ENCODE measurements at regions not wholly inside any gene's neighbourhood (a gene's known extent, or its start where the extent isn't known, plus 50 kb on each side); places are given as distances from the start of the nearest gene placed in this dataset.
A peak's percentile ranks its signal among the peaks of the same experiment; 100 is the strongest.
"Not testable (repeated sequence)": the region's sequence is repeated elsewhere in the genome, so short reads cannot be mapped to it uniquely, and the experiment has no call there.

GRCh38 chr7:131933219-131933618, 376.8 kb upstream of the PODXL start:
- not testable (repeated sequence) for DNase-seq

GRCh38 chr7:131932271-131932670, 375.8 kb upstream of the PODXL start:
- no peak for DNase-seq

- no peak for DNase-seq
These were observed 374.9 kb upstream of the PODXL start for GRCh38 chr7:131931370-131931769.

- no peak for DNase-seq
These were observed 373.2 kb upstream of the PODXL start for GRCh38 chr7:131929632-131930031.

DNA sequence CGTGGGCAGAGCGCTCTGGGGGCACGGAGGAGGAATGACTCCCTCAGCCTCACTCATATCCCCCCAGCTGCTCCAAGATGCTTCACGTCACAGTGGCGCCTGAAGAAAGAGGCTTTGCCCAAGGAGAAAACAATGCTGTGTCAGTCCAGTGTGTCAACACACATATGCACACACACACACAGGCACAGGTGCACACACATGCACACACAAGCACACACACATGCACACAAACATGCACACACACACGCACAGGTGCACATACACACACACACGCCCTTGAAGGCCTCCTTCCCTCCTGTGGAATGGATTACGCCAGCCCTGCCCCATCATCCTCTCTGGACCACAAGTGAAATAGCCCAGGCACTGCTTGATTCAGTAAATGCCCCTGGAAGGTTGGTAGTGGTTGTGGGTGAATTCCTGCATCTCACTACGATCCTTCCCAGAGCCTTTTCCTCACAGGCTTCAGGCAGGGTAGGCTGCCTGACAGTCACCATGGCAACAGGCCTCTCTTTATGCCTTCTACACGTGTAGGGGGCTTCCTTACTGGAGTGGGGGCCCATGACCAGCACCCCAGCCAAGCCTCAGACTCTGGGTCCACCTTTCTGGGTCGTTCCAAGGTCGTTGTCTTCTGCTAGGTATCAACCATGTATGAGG, 371.5 kb upstream of the PODXL start:
- no peak for DNase-seq

GRCh38 chr7:131925636-131926035, 369.2 kb upstream of the PODXL start:
- no peak for DNase-seq

DNA sequence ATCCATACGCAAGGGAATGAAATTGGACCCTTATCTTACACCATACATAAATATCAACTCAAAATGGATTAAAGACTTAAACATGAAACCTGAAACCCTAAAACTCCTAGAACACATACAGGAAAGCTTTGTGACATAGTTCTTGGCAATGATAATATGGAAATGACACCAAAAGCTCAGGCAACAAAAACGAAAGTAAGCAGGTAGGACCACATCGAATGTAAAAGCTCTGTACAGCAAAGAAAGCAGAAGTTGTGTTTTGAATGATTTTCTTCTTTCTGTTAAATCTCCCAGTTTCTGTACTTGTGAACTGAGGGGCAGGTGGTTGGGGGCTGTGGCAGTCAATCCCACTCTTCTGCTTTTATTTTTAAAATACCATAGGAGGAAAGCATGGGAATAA, 368.4 kb upstream of the PODXL start:
- no peak for DNase-seq

- DNase-seq = not testable (repeated sequence)
These were observed 366.5 kb upstream of the PODXL start for GRCh38 chr7:131922948-131923347.

DNA sequence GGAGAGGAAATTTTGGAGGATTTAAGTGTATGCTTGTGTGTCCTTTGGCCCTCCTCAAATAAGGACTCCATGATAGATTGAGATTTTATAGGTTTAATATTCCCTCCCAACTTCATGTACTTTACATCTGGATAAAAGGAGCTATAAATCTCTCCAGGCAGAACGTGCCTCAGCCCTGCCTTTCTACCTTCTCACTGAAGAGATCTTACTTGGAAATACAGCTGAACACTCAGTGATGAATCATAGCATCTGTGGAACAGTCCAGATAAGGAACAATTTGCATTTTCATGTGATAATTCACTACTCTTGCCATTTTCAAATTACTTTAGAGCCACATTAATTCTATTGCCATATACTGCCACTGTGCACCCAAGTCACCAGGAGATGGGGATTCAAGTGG, 364.6 kb upstream of the PODXL start:
- no peak for DNase-seq

- no peak for DNase-seq
These were observed 363.7 kb upstream of the PODXL start for GRCh38 chr7:131919920-131920709.

DNA sequence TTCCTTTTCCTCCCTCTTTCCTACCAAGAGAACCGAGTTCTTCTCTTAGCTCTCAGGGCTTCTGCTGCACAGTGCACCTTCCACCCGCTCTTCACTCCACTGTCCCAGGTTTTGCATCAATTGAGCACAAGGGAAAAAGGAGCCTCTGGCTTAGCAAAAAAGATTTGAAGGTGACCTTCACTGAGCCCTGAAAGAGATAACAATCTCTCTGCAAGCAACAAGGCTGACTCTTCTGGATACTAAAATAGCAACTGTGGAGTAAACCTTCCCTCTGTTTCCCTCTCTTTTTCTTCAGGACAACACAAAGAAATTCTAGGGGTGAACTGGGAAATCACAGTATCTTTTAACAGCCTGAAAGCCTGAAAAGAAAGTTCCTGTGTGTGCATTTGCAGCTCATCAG, 354.7 kb upstream of the PODXL start:
- no peak for DNase-seq

DNA sequence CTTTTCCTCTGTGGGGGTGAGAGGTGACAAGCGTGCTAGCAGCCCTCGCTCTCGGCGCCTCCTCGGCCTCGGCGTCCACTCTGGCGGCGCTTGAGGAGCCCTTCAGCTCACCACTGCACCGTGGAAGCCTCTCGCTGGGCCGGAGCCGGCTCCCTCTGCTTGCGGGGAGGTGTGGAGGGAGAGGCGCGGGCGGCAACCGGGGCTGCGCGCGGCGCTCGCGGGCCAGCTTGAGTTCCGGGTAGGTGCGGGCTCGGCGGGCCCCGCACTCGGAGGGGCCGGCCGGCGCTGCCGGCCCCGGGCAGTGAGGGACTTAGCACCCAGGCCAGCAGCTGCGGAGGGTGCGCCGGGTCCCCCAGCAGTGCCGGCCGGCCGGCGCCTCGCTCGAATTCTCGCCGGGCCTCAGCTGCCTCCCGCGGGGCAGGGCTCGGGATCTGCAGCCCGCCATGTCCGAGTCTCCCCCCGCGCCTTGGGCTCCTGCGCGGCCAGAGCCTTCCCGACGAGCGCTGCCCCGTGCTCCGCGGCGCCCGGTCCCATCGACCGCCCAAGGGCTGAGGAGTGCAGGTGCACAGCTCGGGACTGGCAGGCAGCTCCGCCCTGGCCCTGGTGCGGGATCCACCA, 352.8 kb upstream of the PODXL start:
- no peak for DNase-seq

GRCh38 chr7:131908714-131909113, 352.3 kb upstream of the PODXL start:
- DNase-seq = no peak

GRCh38 chr7:131905471-131905973, 349.1 kb upstream of the PODXL start:
- DNase-seq = no peak

- no peak for DNase-seq
These were observed 348.4 kb upstream of the PODXL start for GRCh38 chr7:131904760-131905327.

DNA sequence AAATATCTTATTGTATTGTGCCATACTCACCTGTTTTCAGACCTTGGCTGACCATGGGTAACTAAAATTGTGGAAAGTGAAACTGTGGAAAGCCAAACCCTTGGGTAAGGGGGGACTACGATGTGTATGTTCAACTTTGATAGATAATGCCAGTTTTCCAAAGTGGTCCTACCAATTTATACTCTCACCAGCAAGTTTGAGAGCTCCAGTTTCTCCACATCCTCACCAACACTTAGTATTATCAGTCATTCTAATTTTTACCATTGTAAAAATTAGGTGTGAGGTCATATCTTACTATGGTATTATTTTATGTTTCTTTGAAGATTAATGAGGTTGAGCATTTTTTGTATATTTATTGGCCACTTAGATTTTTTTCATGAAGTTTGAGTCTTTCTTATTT, 346.9 kb upstream of the PODXL start:
- no peak for DNase-seq

DNA sequence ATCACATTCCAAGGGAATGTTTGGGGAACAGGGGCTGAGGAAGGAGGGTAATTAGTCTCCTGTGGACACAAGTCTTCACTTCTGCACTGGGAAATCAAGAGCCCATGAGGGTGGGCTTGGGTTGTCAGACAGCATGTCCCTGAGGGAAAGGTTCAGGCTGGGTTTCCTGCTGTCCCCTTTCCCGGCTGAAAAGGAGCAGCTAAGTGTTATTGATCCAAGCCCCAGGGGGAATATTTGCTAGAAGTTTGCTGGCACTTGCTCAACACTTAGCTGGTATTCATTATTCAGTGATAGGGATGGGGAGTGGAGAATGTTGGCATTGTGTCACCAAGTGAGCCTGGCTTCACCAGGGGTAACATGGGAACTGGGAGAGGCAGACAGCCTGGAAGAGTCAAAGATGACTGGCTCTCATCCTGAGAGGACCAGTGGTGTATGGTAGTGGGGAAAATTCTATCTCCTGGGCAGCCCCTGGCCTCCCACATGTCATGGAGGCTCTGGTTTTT, 344.4 kb upstream of the PODXL start:
- no peak for DNase-seq

DNA sequence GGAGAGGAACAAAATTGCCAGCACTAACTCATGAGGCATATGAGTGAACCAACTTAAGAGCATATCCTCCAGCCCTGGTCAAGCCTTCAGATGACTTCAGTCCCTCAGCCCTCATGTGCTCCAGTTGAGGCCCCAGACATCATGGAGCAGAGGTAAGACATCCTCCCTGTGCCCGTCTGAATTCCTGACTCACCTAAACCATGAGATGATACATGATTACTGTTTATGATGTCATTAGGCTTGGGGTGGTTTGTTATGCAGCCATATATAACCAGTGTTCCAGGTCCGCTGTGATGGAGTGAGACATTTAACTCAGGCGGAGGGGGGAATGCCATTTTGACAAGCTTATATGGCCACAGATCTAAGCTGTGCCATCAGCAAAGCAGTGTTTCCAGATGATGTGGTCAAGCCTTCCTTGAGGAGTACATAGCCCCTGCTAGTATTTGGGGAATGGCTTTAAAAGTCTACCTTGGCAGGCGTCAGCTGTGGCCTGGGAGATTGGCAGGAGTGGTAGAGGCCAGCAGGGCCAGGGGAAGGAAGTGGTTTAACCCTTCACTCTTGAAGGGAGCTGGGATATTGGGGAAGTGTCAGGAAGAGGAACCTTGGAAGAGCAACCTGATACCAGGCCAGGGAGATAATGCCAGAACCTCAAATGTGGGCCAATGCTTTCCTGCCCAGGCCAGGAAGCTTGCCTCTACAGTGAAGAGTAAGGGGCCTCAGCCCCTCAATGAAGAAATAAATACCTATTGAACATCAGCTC, 343.0 kb upstream of the PODXL start:
- DNase-seq = peak; percentile 17

- peak; percentile 53 for DNase-seq
These were observed 342.0 kb upstream of the PODXL start for GRCh38 chr7:131898418-131898817.

DNA sequence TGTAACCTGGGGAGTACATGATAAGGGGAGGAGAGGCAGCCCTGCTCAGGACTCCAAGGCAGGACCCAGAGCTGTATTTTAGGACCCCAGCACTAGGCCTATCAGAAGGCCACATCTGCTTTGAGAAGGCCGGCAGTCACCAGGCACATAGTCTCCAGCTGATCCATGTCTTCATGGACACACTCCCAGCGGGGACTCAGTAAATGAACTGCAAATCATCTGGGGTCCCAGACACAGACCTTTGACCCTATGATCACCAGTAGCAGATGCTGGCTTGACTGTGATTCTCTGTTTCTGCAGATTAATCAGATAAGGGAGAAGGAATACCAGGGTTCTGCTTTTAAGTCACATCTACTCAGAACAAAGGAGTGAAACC, 341.4 kb upstream of the PODXL start:
- DNase-seq = no peak

DNA sequence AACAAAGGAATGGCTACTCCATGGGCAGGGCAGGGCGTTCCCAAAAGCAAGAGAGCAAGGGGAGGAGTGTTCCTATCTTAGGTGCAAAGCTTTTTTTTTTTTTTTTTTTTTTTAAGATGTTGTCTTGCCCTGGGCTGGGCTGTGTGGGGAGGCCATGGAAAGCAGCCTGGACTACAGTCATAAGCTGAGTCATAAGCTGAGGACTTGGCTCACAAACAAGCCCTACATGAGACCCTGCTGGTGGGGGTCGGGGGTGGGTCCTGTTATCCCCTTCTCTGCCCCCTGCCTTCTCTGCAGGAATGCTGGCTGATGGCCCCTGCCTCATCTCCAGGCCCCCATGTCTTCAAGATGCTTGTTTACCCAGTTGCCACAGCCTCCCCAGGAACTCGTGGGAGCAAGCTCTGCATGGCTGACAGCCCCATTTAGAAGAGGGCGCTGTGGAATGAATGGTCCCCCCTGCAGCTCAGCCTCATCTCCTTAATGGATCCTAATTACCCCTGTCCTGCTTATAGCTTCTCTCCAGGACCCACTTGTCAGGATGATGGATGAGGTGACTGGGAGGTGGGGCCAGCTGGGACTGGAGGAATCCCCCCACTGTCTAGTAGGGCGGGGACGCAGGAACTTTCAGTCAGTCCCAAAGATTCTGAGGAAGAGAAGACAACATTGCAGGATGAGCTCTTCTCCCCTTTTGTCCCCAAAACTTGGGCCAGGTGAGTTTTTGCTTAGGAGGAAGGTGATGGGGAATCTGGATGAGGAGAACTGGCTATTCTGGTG, 340.8 kb upstream of the PODXL start:
- no peak for DNase-seq

All from GDM1 (cell line).